Ovary (tissue), 3 donors: ENCODE measurements at regions not wholly inside any gene's neighbourhood (a gene's known extent, or its start where the extent isn't known, plus 50 kb on each side); places are given as distances from the start of the nearest gene placed in this dataset.

Experiments used
- CTCF ChIP-seq, 3 donors: fragments of 450-650 bp in 2 of 3; fragments of 200-600 bp in 1 of 3; IDR thresholded peaks; one replicate each; pipeline versions ENCODE4 v1.5.1 to v1.8.0; 2016 to 2022; ENCODE audit warnings: antibody characterized with exemption in 3 of 3, mild to moderate bottlenecking in 1 of 3
- POLR2A ChIP-seq: fragments of 450-650 bp; IDR thresholded peaks from one replicate; pipeline ENCODE4 v1.6.1; 2017; ENCODE audit warnings: antibody characterized with exemption, mild to moderate bottlenecking, moderate library complexity
- donor health status: DM: no; HTN: no; CAD: no.

GRCh38 chr3:107271787-107272387 is 105.4 kb upstream of the CCDC54 start:
- TF ChIP-seq POLR2A: no peak
- peak; percentile 46 to 68 (median 63) for TF ChIP-seq CTCF (IDR thresholded peaks at IDR 0.05)
